IMR-90 (cell line): ENCODE measurements at regions not wholly inside any gene's neighbourhood (a gene's known extent, or its start where the extent isn't known, plus 50 kb on each side); places are given as distances from the start of the nearest gene placed in this dataset.

Experiments used
- ATAC-seq: fragments of 200-7000 bp; cut with Tn5 transposase; 2 replicates; pipeline ENCODE4 v1.9.1; 2020; ENCODE audit warnings: low read depth, mild to moderate bottlenecking, moderate library complexity
- BruUV-seq: library from RNA; stranded (reverse); fragments of 400-500 nt; replicated peaks from 2 replicates; lab custom pipeline; 2021; lab: Mats Ljungman, UMichigan
- CTCF ChIA-PET: fragments of 300-600 bp; formaldehyde crosslinking; extraction: SDS; loops from one replicate; lab custom pipeline; 2021; ENCODE audit warnings: antibody characterized with exemption; lab: Yijun Ruan, JAX
- POLR2A ChIA-PET: fragments of 300-600 bp; sonication (Branson Sonifier 250); formaldehyde crosslinking; loops from one replicate; lab custom pipeline; 2022; ENCODE audit warnings: antibody characterized with exemption; ENCODE audit not compliant: unreplicated experiment; lab: Charles Lee
- DNase-seq: peaks from one replicate; pipeline ENCODE4 v3.0.0; 2013
- H2AFZ ChIP-seq: replicated peaks from 2 replicates; pipeline ENCODE3; 2013; ENCODE audit warnings: low read length, mild to moderate bottlenecking; ENCODE audit not compliant: poor library complexity
- H2AK5ac ChIP-seq: 2 replicates; pipeline ENCODE4 v1.6.1; 2013; ENCODE audit warnings: low read depth, low read length, inconsistent platforms
- H2AK9ac ChIP-seq: replicated peaks from 2 replicates; pipeline ENCODE3; 2013; ENCODE audit warnings: mild to moderate bottlenecking, low read depth, low read length, moderate library complexity; ENCODE audit not compliant: poor library complexity
- H2BK120ac ChIP-seq: 2 replicates; pipeline ENCODE4 v1.6.1; 2013; ENCODE audit warnings: low read depth, low read length, inconsistent platforms
- H2BK15ac ChIP-seq: 3 replicates; pipeline ENCODE4 v1.6.1; 2013; ENCODE audit warnings: low read depth, low read length, inconsistent platforms
- H2BK20ac ChIP-seq: 2 replicates; pipeline ENCODE4 v1.6.1; 2013; ENCODE audit warnings: low read depth, mild to moderate bottlenecking, inconsistent platforms, low read length, moderate library complexity
- H2BK5ac ChIP-seq: 2 replicates; pipeline ENCODE4 v1.6.1; 2013; ENCODE audit warnings: mild to moderate bottlenecking, low read depth, low read length, inconsistent platforms; ENCODE audit not compliant: poor library complexity, severe bottlenecking
- H3K14ac ChIP-seq: replicated peaks from 2 replicates; pipeline ENCODE4 v1.6.1; 2013; ENCODE audit warnings: low read depth, low read length, inconsistent platforms
- H3K18ac ChIP-seq: 2 replicates; pipeline ENCODE4 v1.6.1; 2013; ENCODE audit warnings: low read depth, low read length, control low read depth
- H3K23ac ChIP-seq: 2 replicates; pipeline ENCODE4 v1.6.1; 2013; ENCODE audit warnings: low read depth, low read length, inconsistent platforms
- H3K27ac ChIP-seq: 2 replicates; pipeline ENCODE4 v1.5.1; 2013; ENCODE audit warnings: mild to moderate bottlenecking, control low read depth, low read length; ENCODE audit not compliant: insufficient read depth
- H3K27me3 ChIP-seq: 2 replicates; pipeline ENCODE4 v1.6.1; 2013; ENCODE audit warnings: low read length; ENCODE audit not compliant: control insufficient read depth, insufficient read depth
- H3K36me3 ChIP-seq: 2 replicates; pipeline ENCODE4 v1.6.1; 2013; ENCODE audit warnings: low read length, mixed read lengths; ENCODE audit not compliant: control insufficient read depth, insufficient read depth
- H3K4ac ChIP-seq: 2 replicates; pipeline ENCODE4 v1.6.1; 2013; ENCODE audit warnings: low read depth, low read length, inconsistent platforms
- H3K4me1 ChIP-seq: 2 replicates; pipeline ENCODE4 v1.6.1; 2013; ENCODE audit warnings: low read length, mixed read lengths; ENCODE audit not compliant: control insufficient read depth, insufficient read depth
- H3K4me2 ChIP-seq: 2 replicates; pipeline ENCODE4 v1.6.1; 2013; ENCODE audit warnings: low read depth, mild to moderate bottlenecking, control low read depth, low read length, moderate library complexity
- H3K4me3 ChIP-seq: 2 replicates; pipeline ENCODE4 v1.5.1; 2013; ENCODE audit warnings: low read depth, mild to moderate bottlenecking, control low read depth, low read length, moderate library complexity; ENCODE audit not compliant: insufficient read depth
- H3K56ac ChIP-seq: 2 replicates; pipeline ENCODE4 v1.6.1; 2013; ENCODE audit warnings: low read length, inconsistent platforms; ENCODE audit not compliant: insufficient read depth; ENCODE audit errors: extremely low read depth
- H3K79me1 ChIP-seq, 2 experiments: 2 replicates each; pipeline ENCODE4 v1.6.1; 2013; ENCODE audit warnings: low read length in 2 of 2, inconsistent platforms in 1 of 2, low read depth in 1 of 2
- H3K9ac ChIP-seq: 2 replicates; pipeline ENCODE4 v1.6.1; 2013; ENCODE audit warnings: low read depth, low read length, control low read depth
- H3K9me1 ChIP-seq: 2 replicates; pipeline ENCODE4 v1.6.1; 2013; ENCODE audit warnings: low read length, inconsistent platforms; ENCODE audit not compliant: insufficient read depth
- H3K9me3 ChIP-seq: 2 replicates; pipeline ENCODE4 v1.6.1; 2013; ENCODE audit warnings: low read length; ENCODE audit not compliant: control insufficient read depth, insufficient read depth
- H4K20me1 ChIP-seq: 2 replicates; pipeline ENCODE4 v1.6.1; 2013; ENCODE audit warnings: low read length, inconsistent platforms; ENCODE audit not compliant: insufficient read depth
- H4K5ac ChIP-seq: 2 replicates; pipeline ENCODE4 v1.6.1; 2013; ENCODE audit warnings: mild to moderate bottlenecking, low read depth, low read length, control low read depth
- H4K8ac ChIP-seq, 2 experiments: 2 replicates each; pipeline ENCODE4 v1.6.1; 2013; ENCODE audit warnings: low read depth in 2 of 2, low read length in 2 of 2, control low read depth in 1 of 2, inconsistent platforms in 1 of 2
- H4K91ac ChIP-seq: 2 replicates; pipeline ENCODE4 v1.6.1; 2013; ENCODE audit warnings: low read depth, low read length, inconsistent platforms; ENCODE audit not compliant: insufficient read depth
- BHLHE40 ChIP-seq: fragments of 150-350 bp; IDR thresholded peaks from 2 replicates; pipeline ENCODE4 v1.6.1; 2016; ENCODE audit warnings: mild to moderate bottlenecking, low read depth, low read length
- CHD1 ChIP-seq: IDR thresholded peaks from 2 replicates; pipeline ENCODE4 v1.6.1; 2012; ENCODE audit warnings: low read depth, low read length, improper control_type of control experiment
- MAFK ChIP-seq: IDR thresholded peaks from 2 replicates; pipeline ENCODE4 v1.6.1; 2012; ENCODE audit warnings: low read depth, low read length, improper control_type of control experiment
- MAZ ChIP-seq: IDR thresholded peaks from 2 replicates; pipeline ENCODE4 v1.6.1; 2012; ENCODE audit warnings: low read depth, mild to moderate bottlenecking, low read length, improper control_type of control experiment, moderate library complexity, borderline replicate concordance
- MXI1 ChIP-seq: IDR thresholded peaks from 2 replicates; pipeline ENCODE4 v1.6.1; 2012; ENCODE audit warnings: low read depth, mild to moderate bottlenecking, low read length, moderate library complexity, borderline replicate concordance
- NFE2L2 ChIP-seq: fragments of 150-350 bp; IDR thresholded peaks from 2 replicates; pipeline ENCODE4 v1.6.1; 2016; ENCODE audit warnings: low read depth, mild to moderate bottlenecking, low read length
- POLR2A ChIP-seq: IDR thresholded peaks from 2 replicates; pipeline ENCODE4 v1.6.1; 2012; ENCODE audit warnings: mild to moderate bottlenecking, low read depth, low read length
- RAD21 ChIP-seq: IDR thresholded peaks from 2 replicates; pipeline ENCODE4 v1.6.1; 2012; ENCODE audit warnings: low read length, improper control_type of control experiment
- RCOR1 ChIP-seq: IDR thresholded peaks from 2 replicates; pipeline ENCODE4 v1.6.1; 2012; ENCODE audit warnings: mild to moderate bottlenecking, low read length, improper control_type of control experiment; ENCODE audit not compliant: insufficient replicate concordance
- SMC3 ChIP-seq: fragments of 150-350 bp; IDR thresholded peaks from 2 replicates; pipeline ENCODE4 v1.6.1; 2016; ENCODE audit warnings: low read depth, mild to moderate bottlenecking, antibody characterized with exemption, low read length, moderate library complexity
- WGBS, 2 experiments: methylation state at CpG; one replicate each; pipeline versions ENCODE4 v1.1.5 to v1.1.7; 2013; ENCODE audit warnings: missing lambda C conversion rate in 2 of 2; ENCODE audit not compliant: insufficient read length in 1 of 2; ENCODE audit errors: extremely low coverage in 2 of 2; 5-methylcytosine and 5-hydroxymethylcytosine counted together
- dilution Hi-C: fragments of 300-500 bp; cut with HindIII; formaldehyde crosslinking; loops from one replicate; pipeline ENCODE4 v1.14.3; 2018; ENCODE audit warnings: low sequenced_read_pairs; ENCODE audit not compliant: unreplicated experiment
- in situ Hi-C: fragments of 300-500 bp; cut with MboI; formaldehyde crosslinking; loops from 3 replicates; pipeline ENCODE4 v1.14.3; 2019; ENCODE audit warnings: low sequenced_read_pairs, inconsistent platforms, mixed read lengths
- intact Hi-C: fragments of 100-400 bp; cut with micrococcal nuclease; formaldehyde crosslinking; loops from 2 replicates; pipeline ENCODE4 v1.10.0; 2022
- TF ChIP-seq, protein P1 (sequence below): fragments of 150-350 bp; IDR thresholded peaks from 2 replicates; pipeline ENCODE4 v1.6.1; 2016; ENCODE audit warnings: low read depth, mild to moderate bottlenecking, low read length, moderate library complexity, borderline replicate concordance
- TF ChIP-seq, protein P2 (sequence below): conservative IDR thresholded peaks from 2 replicates; pipeline ENCODE4 v1.5.1; 2012; ENCODE audit warnings: mild to moderate bottlenecking, low read depth, low read length, improper control_type of control experiment
- TF ChIP-seq, protein P3 (sequence below): fragments of 150-350 bp; IDR thresholded peaks from 2 replicates; pipeline ENCODE4 v1.6.1; 2017; ENCODE audit warnings: mild to moderate bottlenecking, antibody characterized with exemption, low read length, low read depth

DNA sequence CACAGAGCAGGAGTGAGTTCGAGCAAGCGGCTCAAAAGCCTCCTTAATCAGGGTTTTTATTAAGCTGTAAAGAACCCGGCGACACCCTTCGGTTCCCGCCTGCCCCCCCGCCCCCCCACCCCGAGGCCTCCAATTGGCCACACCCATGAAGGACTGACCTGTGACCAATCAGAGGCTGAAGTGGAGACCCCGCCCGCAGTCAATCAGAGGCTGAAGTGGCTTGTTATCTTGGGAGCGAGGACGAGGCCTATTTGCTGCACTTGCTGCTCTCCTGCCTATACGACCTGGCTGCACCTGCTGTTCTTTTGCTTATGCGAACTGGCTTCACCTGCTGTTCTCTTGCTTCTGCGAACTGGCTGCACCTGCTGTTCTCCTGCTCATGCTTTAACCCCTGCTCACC is 844.9 kb downstream of the OLFM4 start:
- no peaks in the 10 kb centered on the region for H3K9me1 ChIP-seq
- no peaks in the 10 kb centered on the region for H3K36me3 ChIP-seq
- in situ Hi-C loops: no loop called here
- H3K4ac ChIP-seq: no peak overlapping the region
- CTCF ChIA-PET: no interaction called here
- no peak overlapping the region for H4K8ac ChIP-seq
- no peak overlapping the region for H3K18ac ChIP-seq
- no peak overlapping the region for H2AK5ac ChIP-seq
- no peaks in the 10 kb centered on the region for H4K20me1 ChIP-seq
- 58% methylated on average over 4 of the region's 15 CpGs; no CpG with 5 or more reads in 1 of the 2 experiments for WGBS, 2 experiments
- no peak overlapping the region for H3K56ac ChIP-seq
- H2BK20ac ChIP-seq: no peak overlapping the region
- H3K27me3 ChIP-seq: no peaks in the 10 kb centered on the region
- no peak overlapping the region for H2AK9ac ChIP-seq
- no peak for ATAC-seq
- no peaks in the 10 kb centered on the region for H3K4me1 ChIP-seq
- no peak for TF ChIP-seq MXI1
- no peak for TF ChIP-seq NFE2L2
- TF ChIP-seq SMC3: no peak
- TF ChIP-seq CHD1: no peak
- TF ChIP-seq, protein P1, sequence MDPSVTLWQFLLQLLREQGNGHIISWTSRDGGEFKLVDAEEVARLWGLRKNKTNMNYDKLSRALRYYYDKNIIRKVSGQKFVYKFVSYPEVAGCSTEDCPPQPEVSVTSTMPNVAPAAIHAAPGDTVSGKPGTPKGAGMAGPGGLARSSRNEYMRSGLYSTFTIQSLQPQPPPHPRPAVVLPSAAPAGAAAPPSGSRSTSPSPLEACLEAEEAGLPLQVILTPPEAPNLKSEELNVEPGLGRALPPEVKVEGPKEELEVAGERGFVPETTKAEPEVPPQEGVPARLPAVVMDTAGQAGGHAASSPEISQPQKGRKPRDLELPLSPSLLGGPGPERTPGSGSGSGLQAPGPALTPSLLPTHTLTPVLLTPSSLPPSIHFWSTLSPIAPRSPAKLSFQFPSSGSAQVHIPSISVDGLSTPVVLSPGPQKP: no peak
- TF ChIP-seq RAD21: no peak
- TF ChIP-seq, protein P2, sequence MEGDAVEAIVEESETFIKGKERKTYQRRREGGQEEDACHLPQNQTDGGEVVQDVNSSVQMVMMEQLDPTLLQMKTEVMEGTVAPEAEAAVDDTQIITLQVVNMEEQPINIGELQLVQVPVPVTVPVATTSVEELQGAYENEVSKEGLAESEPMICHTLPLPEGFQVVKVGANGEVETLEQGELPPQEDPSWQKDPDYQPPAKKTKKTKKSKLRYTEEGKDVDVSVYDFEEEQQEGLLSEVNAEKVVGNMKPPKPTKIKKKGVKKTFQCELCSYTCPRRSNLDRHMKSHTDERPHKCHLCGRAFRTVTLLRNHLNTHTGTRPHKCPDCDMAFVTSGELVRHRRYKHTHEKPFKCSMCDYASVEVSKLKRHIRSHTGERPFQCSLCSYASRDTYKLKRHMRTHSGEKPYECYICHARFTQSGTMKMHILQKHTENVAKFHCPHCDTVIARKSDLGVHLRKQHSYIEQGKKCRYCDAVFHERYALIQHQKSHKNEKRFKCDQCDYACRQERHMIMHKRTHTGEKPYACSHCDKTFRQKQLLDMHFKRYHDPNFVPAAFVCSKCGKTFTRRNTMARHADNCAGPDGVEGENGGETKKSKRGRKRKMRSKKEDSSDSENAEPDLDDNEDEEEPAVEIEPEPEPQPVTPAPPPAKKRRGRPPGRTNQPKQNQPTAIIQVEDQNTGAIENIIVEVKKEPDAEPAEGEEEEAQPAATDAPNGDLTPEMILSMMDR: no peak
- TF ChIP-seq RCOR1: no peak
- TF ChIP-seq BHLHE40: no peak
- TF ChIP-seq POLR2A: no peak
- TF ChIP-seq MAZ: no peak
- no peak for TF ChIP-seq MAFK
- TF ChIP-seq, protein P3, sequence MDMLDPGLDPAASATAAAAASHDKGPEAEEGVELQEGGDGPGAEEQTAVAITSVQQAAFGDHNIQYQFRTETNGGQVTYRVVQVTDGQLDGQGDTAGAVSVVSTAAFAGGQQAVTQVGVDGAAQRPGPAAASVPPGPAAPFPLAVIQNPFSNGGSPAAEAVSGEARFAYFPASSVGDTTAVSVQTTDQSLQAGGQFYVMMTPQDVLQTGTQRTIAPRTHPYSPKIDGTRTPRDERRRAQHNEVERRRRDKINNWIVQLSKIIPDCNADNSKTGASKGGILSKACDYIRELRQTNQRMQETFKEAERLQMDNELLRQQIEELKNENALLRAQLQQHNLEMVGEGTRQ: no peak
- no peak overlapping the region for H3K23ac ChIP-seq
- no peak overlapping the region for H3K14ac ChIP-seq
- dilution Hi-C loops: no loop called here
- BruUV-seq: no TSS peak
- H3K4me3 ChIP-seq: no peak overlapping the region
- no peak overlapping the region for H3K4me2 ChIP-seq
- POLR2A ChIA-PET: no interaction called here
- H2AFZ ChIP-seq: no peak overlapping the region
- H2BK5ac ChIP-seq: no peak overlapping the region
- H2BK120ac ChIP-seq: no peak overlapping the region
- H3K27ac ChIP-seq: no peak overlapping the region
- no peaks in the 10 kb centered on the region for H3K79me1 ChIP-seq
- 0 out of 2 replicates have a peak, but pooled peaks cover 2% of the 10 kb centered on the region for H3K9me3 ChIP-seq
- no peak overlapping the region for H4K5ac ChIP-seq
- H2BK15ac ChIP-seq: no peak overlapping the region
- no peak overlapping the region for H4K91ac ChIP-seq
- no peak overlapping the region for H3K9ac ChIP-seq
- intact Hi-C loops: no loop called here
- DNase-seq: no peak
